Upper lobe of left lung (tissue), 6 donors: ENCODE measurements at regions not wholly inside any gene's neighbourhood (a gene's known extent, or its start where the extent isn't known, plus 50 kb on each side); places are given as distances from the start of the nearest gene placed in this dataset.

Source experiments
- ATAC-seq, 2 donors: fragments of 200-7000 bp; cut with Tn5 transposase; one replicate each; pipeline ENCODE4 v1.9.1; 2022; ENCODE audit warnings: mild to moderate bottlenecking in 2 of 2, moderate library complexity in 2 of 2; ENCODE audit not compliant: low FRiP score in 2 of 2
- DNase-seq, 2 donors: peaks; one replicate each; pipeline ENCODE4 v3.0.0-alpha.2; 2019 to 2020
- H3K27ac ChIP-seq, 4 donors: fragments of 200-600 bp; sonication (generic); one replicate each; pipeline ENCODE4 v1.5.1; 2016 to 2019
- H3K27me3 ChIP-seq, 4 donors: fragments of 200-600 bp; sonication (generic); one replicate each; pipeline ENCODE4 v1.5.1; 2017 to 2019
- H3K36me3 ChIP-seq, 4 donors: fragments of 200-600 bp; sonication (generic); one replicate each; pipeline ENCODE4 v1.5.1; 2016 to 2019
- H3K4me1 ChIP-seq, 4 donors: fragments of 200-600 bp; sonication (generic); one replicate each; pipeline ENCODE4 v1.5.1; 2018 to 2019
- H3K4me3 ChIP-seq, 4 donors: fragments of 200-600 bp; sonication (generic); one replicate each; pipeline ENCODE4 v1.5.1; 2017 to 2019; ENCODE audit warnings: mild to moderate bottlenecking in 2 of 4, moderate library complexity in 1 of 4
- H3K9me3 ChIP-seq, 4 donors: fragments of 200-600 bp; sonication (generic); one replicate each; pipeline ENCODE4 v1.5.1; 2018 to 2019
- CTCF ChIP-seq, 6 experiments: fragments of 450-650 bp in 4 of 6; fragments of 200-600 bp in 2 of 6; sonication (generic) in 2 of 6; IDR thresholded peaks; one replicate each; pipeline ENCODE4 v1.5.1; 2016 to 2019; ENCODE audit warnings: antibody characterized with exemption in 6 of 6
- EP300 ChIP-seq, 4 donors: sonication (generic); formaldehyde crosslinking; IDR thresholded peaks; one replicate each; pipeline ENCODE4 v1.5.1; 2017; ENCODE audit warnings: antibody characterized with exemption in 4 of 4, control low read depth in 2 of 4
- POLR2A ChIP-seq, 4 donors: fragments of 450-650 bp; IDR thresholded peaks; one replicate each; pipeline ENCODE4 v1.5.1; 2016 to 2017; ENCODE audit warnings: antibody characterized with exemption in 4 of 4, mild to moderate bottlenecking in 2 of 4
- POLR2AphosphoS5 ChIP-seq, 2 donors: sonication (generic); formaldehyde crosslinking; IDR thresholded peaks; one replicate each; pipeline ENCODE4 v1.5.1; 2017; ENCODE audit warnings: antibody characterized with exemption in 2 of 2
- WGBS, 2 donors: methylation state at CpG; one replicate each; pipeline ENCODE4 v1.1.5; 2017 to 2018; 5-methylcytosine and 5-hydroxymethylcytosine counted together
- donor health status: DM: no; HTN: no; CAD: no; lungs with moderate emphysema.
- donor health status: DM: no; HTN: yes; CAD: no; lungs with severe emphysema.

GRCh38 chr17:79515110-79515509, 95.7 kb downstream of the RBFOX3 start:
- Histone ChIP-seq H3K27ac (no peak overlapping the region), H3K27me3 (no peaks in the 10 kb centered on the region), H3K9me3 (no peaks in the 10 kb centered on the region), H3K4me3 (no peak overlapping the region), H3K36me3 (no peaks in the 10 kb centered on the region), H3K4me1 (no peaks in the 10 kb centered on the region)
- DNase-seq = no peak
- peak in 1 of 2 donors; percentile 24 for ATAC-seq
- WGBS, 2 donors = 85 to 86% methylated on average over 6 to 7 of the region's 7 CpGs
- TF ChIP-seq EP300 (IDR thresholded peaks at IDR 0.05) = no peak
- no peak for TF ChIP-seq CTCF (IDR thresholded peaks at IDR 0.05)
- no peak for TF ChIP-seq POLR2A (IDR thresholded peaks at IDR 0.05)
- no peak for TF ChIP-seq POLR2AphosphoS5 (IDR thresholded peaks at IDR 0.05)

GRCh38 chr17:79513820-79514535, 96.9 kb downstream of the RBFOX3 start:
- H3K36me3 ChIP-seq = no peaks in the 10 kb centered on the region
- no peak for DNase-seq
- TF ChIP-seq CTCF (IDR thresholded peaks at IDR 0.05) (no peak), EP300 (IDR thresholded peaks at IDR 0.05) (no peak), POLR2A (IDR thresholded peaks at IDR 0.05) (no peak), POLR2AphosphoS5 (IDR thresholded peaks at IDR 0.05) (no peak)
- no peak overlapping the region for H3K27ac ChIP-seq
- no peaks in the 10 kb centered on the region for H3K27me3 ChIP-seq
- no peak overlapping the region for H3K4me3 ChIP-seq
- H3K9me3 ChIP-seq = no peaks in the 10 kb centered on the region
- H3K4me1 ChIP-seq = no peaks in the 10 kb centered on the region
- ATAC-seq = no peak
- WGBS, 2 donors = 93 to 95% methylated on average over 17 of the region's 17 CpGs

GRCh38 chr17:79513206-79513605, 97.6 kb downstream of the RBFOX3 start:
- TF ChIP-seq CTCF (IDR thresholded peaks at IDR 0.05) (no peak), POLR2AphosphoS5 (IDR thresholded peaks at IDR 0.05) (no peak), POLR2A (IDR thresholded peaks at IDR 0.05) (no peak), EP300 (IDR thresholded peaks at IDR 0.05) (no peak)
- H3K27me3 ChIP-seq = no peaks in the 10 kb centered on the region
- 93 to 94% methylated on average over 3 to 4 of the region's 4 CpGs for WGBS, 2 donors
- H3K9me3 ChIP-seq = no peaks in the 10 kb centered on the region
- DNase-seq (no peak), ATAC-seq (no peak)
- H3K27ac ChIP-seq = no peak overlapping the region
- no peaks in the 10 kb centered on the region for H3K36me3 ChIP-seq
- no peak overlapping the region for H3K4me3 ChIP-seq
- no peaks in the 10 kb centered on the region for H3K4me1 ChIP-seq

GRCh38 chr17:79511471-79511870, 99.4 kb downstream of the RBFOX3 start:
- ATAC-seq = no peak
- TF ChIP-seq POLR2AphosphoS5 (IDR thresholded peaks at IDR 0.05) (no peak), EP300 (IDR thresholded peaks at IDR 0.05) (no peak), CTCF (IDR thresholded peaks at IDR 0.05) (no peak), POLR2A (IDR thresholded peaks at IDR 0.05) (no peak)
- H3K27ac ChIP-seq = no peak overlapping the region
- H3K27me3 ChIP-seq = no peaks in the 10 kb centered on the region
- no peak for DNase-seq
- 77 to 86% methylated on average over 2 to 12 of the region's 12 CpGs for WGBS, 2 donors
- H3K4me3 ChIP-seq = no peak overlapping the region
- no peaks in the 10 kb centered on the region for H3K4me1 ChIP-seq
- H3K36me3 ChIP-seq = no peaks in the 10 kb centered on the region
- H3K9me3 ChIP-seq = no peaks in the 10 kb centered on the region

GRCh38 chr17:79510071-79510470, 100.8 kb downstream of the RBFOX3 start:
- no peak for TF ChIP-seq EP300 (IDR thresholded peaks at IDR 0.05)
- no peak for TF ChIP-seq CTCF (IDR thresholded peaks at IDR 0.05)
- TF ChIP-seq POLR2A (IDR thresholded peaks at IDR 0.05) = no peak
- no peak for TF ChIP-seq POLR2AphosphoS5 (IDR thresholded peaks at IDR 0.05)
- no peaks in the 10 kb centered on the region for H3K4me1 ChIP-seq
- H3K36me3 ChIP-seq = no peaks in the 10 kb centered on the region
- no peak overlapping the region for H3K27ac ChIP-seq
- ATAC-seq = no peak
- DNase-seq = no peak
- no peaks in the 10 kb centered on the region for H3K27me3 ChIP-seq
- no peaks in the 10 kb centered on the region for H3K9me3 ChIP-seq
- WGBS, 2 donors = 86 to 90% methylated on average over 11 to 18 of the region's 18 CpGs
- H3K4me3 ChIP-seq = no peak overlapping the region
